Spleen (tissue), 7 donors: ENCODE measurements at regions not wholly inside any gene's neighbourhood (a gene's known extent, or its start where the extent isn't known, plus 50 kb on each side); places are given as distances from the start of the nearest gene placed in this dataset.

Source experiments
- POLR2AphosphoS5 ChIP-seq, 3 donors: sonication (generic); formaldehyde crosslinking; IDR thresholded peaks; one replicate each; pipeline ENCODE4 v1.5.1; 2017; ENCODE audit warnings: antibody characterized with exemption in 3 of 3
- TF ChIP-seq, protein P1 (sequence below), 11 experiments: fragments of 200-600 bp in 7 of 11; fragments of 450-650 bp in 4 of 11; sonication (generic) in 4 of 11; IDR thresholded peaks in 8 of 11; conservative IDR thresholded peaks in 3 of 11; 1 replicate in 7 of 11; 2 replicates in 4 of 11; pipeline versions ENCODE4 v1.4.0 to v1.8.0; 2016 to 2021; ENCODE audit warnings: antibody characterized with exemption in 11 of 11, inconsistent platforms in 4 of 11, mild to moderate bottlenecking in 1 of 11
- donor health status: DM: no; HTN: no; CAD: no; lungs with moderate emphysema.
- donor health status: DM: no; HTN: no; CAD: no.
- donor health status: DM: no; HTN: no; CAD: no.

DNA sequence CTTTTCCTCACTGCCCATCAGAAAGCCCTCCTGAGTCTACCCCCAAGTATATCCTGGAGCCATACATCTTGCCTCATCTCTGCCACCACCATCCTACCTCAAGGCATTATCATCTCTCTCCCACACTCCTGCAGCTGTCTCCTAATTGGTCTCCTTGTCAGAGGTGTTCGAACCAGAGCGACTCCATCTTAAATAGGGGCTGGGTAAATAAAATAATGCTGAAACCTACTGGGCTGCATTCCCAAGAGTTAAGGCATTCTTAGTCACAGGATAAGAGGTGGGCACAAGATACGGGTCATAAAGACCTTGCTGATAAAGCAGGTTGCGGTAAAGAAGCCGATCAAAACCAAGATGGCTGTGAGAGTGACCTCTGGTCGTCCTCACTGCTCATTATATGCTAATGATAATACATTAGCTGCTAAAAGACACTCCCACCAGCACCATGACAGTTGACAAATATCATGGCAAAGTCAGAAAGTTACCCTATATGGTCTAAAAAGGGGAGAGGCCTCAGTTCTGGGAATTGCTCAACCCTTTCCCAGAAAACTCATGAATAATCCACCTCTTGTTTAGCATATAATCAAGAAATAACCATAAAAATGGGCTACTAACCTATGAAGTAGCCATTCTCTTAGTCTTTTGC is 97.0 kb upstream of the C16orf82 start:
- TF ChIP-seq, protein P1, sequence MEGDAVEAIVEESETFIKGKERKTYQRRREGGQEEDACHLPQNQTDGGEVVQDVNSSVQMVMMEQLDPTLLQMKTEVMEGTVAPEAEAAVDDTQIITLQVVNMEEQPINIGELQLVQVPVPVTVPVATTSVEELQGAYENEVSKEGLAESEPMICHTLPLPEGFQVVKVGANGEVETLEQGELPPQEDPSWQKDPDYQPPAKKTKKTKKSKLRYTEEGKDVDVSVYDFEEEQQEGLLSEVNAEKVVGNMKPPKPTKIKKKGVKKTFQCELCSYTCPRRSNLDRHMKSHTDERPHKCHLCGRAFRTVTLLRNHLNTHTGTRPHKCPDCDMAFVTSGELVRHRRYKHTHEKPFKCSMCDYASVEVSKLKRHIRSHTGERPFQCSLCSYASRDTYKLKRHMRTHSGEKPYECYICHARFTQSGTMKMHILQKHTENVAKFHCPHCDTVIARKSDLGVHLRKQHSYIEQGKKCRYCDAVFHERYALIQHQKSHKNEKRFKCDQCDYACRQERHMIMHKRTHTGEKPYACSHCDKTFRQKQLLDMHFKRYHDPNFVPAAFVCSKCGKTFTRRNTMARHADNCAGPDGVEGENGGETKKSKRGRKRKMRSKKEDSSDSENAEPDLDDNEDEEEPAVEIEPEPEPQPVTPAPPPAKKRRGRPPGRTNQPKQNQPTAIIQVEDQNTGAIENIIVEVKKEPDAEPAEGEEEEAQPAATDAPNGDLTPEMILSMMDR (IDR thresholded peaks at IDR 0.05 in 8 of 11, conservative IDR thresholded peaks at IDR 0.05 in 3 of 11): no peak
- TF ChIP-seq POLR2AphosphoS5 (IDR thresholded peaks at IDR 0.05): no peak
